Fibroblast of villous mesenchyme (primary cell): ENCODE measurements at regions not wholly inside any gene's neighbourhood (a gene's known extent, or its start where the extent isn't known, plus 50 kb on each side); places are given as distances from the start of the nearest gene placed in this dataset.
"Not testable (repeated sequence)": the region's sequence is repeated elsewhere in the genome, so short reads cannot be mapped to it uniquely, and the experiment has no call there.

Experiments
- DNase-seq: peaks from one replicate; pipeline ENCODE4 v3.0.0-alpha.2; 2010; ENCODE audit warnings: low read depth
- H3K4me3 ChIP-seq: 2 replicates; pipeline ENCODE4 v1.5.1; 2011; ENCODE audit warnings: low read depth, mild to moderate bottlenecking, low read length
- TF ChIP-seq, protein P1 (sequence below): IDR thresholded peaks from 2 replicates; pipeline ENCODE4 v1.5.1; 2012; ENCODE audit warnings: low read depth, mild to moderate bottlenecking, low read length; ENCODE audit not compliant: insufficient read depth

- TF ChIP-seq, protein P1, sequence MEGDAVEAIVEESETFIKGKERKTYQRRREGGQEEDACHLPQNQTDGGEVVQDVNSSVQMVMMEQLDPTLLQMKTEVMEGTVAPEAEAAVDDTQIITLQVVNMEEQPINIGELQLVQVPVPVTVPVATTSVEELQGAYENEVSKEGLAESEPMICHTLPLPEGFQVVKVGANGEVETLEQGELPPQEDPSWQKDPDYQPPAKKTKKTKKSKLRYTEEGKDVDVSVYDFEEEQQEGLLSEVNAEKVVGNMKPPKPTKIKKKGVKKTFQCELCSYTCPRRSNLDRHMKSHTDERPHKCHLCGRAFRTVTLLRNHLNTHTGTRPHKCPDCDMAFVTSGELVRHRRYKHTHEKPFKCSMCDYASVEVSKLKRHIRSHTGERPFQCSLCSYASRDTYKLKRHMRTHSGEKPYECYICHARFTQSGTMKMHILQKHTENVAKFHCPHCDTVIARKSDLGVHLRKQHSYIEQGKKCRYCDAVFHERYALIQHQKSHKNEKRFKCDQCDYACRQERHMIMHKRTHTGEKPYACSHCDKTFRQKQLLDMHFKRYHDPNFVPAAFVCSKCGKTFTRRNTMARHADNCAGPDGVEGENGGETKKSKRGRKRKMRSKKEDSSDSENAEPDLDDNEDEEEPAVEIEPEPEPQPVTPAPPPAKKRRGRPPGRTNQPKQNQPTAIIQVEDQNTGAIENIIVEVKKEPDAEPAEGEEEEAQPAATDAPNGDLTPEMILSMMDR, result no peak
- H3K4me3 ChIP-seq, result no peak overlapping the region
- DNase-seq, result peak; percentile 47
Measured at GRCh38 chr15:96146726-96147125, 183.8 kb upstream of the NR2F2 start.

- no peak overlapping the region for H3K4me3 ChIP-seq
- TF ChIP-seq, protein P1, result no peak
- DNase-seq, result no peak
Measured at GRCh38 chr15:96147267-96147666, 183.2 kb upstream of the NR2F2 start.

GRCh38 chr15:96150254-96150653, 180.2 kb upstream of the NR2F2 start:
- DNase-seq, result no peak
- H3K4me3 ChIP-seq, result no peak overlapping the region
- TF ChIP-seq, protein P1, result no peak

- peak; percentile 85 for DNase-seq
- not testable (repeated sequence) for H3K4me3 ChIP-seq
Measured at GRCh38 chr15:96151749-96152148, 178.8 kb upstream of the NR2F2 start.

- TF ChIP-seq, protein P1, result no peak
- DNase-seq, result no peak
- H3K4me3 ChIP-seq, result no peak overlapping the region
Measured at GRCh38 chr15:96153929-96154328, 176.6 kb upstream of the NR2F2 start.

DNA sequence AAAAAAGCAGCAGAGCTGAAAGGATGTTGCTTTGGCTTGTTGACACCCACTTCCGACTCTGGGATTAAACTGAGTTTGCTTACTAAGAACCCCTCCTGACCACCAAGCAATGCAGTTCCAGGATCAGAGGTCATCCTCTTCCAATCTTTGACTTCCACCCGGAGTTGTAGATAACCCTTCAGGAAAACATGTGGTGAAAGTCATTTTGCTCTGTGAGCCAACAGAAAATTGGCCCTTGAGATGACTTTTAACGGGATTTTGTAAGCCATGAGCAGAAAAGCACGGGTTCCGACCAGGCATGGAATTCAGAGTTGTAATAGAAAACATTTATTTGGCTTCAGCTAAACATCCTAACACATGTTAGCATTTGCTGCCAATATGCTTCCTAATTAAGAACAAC, 171.6 kb upstream of the NR2F2 start:
- DNase-seq, result peak; percentile 28
- H3K4me3 ChIP-seq, result no peak overlapping the region
- TF ChIP-seq, protein P1, result no peak

DNA sequence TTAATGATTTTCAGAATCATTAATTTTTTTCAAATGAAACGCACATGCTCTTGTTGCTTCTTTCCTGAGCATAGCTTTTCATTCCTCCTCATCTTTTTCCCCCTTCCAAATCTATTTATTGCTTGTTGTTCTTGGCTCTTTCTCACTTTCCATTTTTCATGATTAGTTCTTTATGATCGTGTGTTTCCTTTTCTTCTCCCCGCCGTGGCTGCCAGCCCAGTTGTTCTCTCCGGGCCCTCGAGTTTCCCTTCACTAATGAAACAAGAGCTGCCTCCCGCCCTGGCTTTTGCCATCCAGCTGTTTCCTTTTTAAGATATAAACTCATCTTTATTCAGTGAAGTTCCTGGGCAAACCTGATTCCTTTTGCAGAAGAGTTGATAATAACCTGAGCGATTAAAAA, 170.2 kb upstream of the NR2F2 start:
- H3K4me3 ChIP-seq, result no peak overlapping the region
- TF ChIP-seq, protein P1, result no peak
- DNase-seq, result peak; percentile 43
